ENCODE measurements at regions not wholly inside any gene's neighbourhood (a gene's known extent, or its start where the extent isn't known, plus 50 kb on each side); places are given as distances from the start of the nearest gene placed in this dataset.

DNA sequence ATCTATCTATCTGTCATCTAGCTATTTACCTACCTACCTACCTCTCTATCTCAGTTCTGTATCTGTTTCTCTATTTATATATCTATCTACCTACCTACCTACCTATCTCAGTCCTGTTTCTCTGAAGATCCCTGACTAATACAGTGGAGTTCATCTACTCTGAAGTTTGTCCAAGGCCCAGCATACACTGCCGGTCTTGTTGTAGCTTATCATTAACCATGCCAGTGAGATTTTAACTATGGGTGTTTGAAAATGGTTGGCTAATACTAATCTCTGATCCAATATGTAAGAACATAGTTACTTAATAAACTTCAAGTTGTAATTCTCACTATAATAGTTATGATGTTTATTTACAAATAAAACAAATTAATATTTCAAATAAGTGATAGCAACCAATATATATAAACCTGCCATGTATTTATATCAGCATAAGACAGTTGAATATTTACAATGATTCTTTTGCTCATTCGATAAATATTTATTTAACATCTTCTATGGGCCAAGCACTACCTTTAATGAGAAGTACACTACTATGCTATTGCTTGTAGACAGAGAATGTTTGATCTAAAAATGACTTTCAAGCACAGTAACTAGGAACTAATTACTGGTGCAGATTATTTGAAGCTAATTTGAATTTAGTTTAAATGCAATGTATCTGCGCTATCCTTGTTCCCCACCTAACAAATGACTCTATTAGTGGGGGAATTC is 242.1 kb downstream of the KLF5 start:
- TF ChIP-seq, protein P1, sequence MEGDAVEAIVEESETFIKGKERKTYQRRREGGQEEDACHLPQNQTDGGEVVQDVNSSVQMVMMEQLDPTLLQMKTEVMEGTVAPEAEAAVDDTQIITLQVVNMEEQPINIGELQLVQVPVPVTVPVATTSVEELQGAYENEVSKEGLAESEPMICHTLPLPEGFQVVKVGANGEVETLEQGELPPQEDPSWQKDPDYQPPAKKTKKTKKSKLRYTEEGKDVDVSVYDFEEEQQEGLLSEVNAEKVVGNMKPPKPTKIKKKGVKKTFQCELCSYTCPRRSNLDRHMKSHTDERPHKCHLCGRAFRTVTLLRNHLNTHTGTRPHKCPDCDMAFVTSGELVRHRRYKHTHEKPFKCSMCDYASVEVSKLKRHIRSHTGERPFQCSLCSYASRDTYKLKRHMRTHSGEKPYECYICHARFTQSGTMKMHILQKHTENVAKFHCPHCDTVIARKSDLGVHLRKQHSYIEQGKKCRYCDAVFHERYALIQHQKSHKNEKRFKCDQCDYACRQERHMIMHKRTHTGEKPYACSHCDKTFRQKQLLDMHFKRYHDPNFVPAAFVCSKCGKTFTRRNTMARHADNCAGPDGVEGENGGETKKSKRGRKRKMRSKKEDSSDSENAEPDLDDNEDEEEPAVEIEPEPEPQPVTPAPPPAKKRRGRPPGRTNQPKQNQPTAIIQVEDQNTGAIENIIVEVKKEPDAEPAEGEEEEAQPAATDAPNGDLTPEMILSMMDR (IDR thresholded peaks at IDR 0.05), result no peak
- TF ChIP-seq POLR2A (IDR thresholded peaks at IDR 0.05; ENCODE audit: low read depth), result no peak
- no peak for TF ChIP-seq EP300 (IDR thresholded peaks at IDR 0.05)

Measured in esophagus muscularis mucosa (tissue), 4 donors.